ENCODE measurements at regions not wholly inside any gene's neighbourhood (a gene's known extent, or its start where the extent isn't known, plus 50 kb on each side); places are given as distances from the start of the nearest gene placed in this dataset.

DNA sequence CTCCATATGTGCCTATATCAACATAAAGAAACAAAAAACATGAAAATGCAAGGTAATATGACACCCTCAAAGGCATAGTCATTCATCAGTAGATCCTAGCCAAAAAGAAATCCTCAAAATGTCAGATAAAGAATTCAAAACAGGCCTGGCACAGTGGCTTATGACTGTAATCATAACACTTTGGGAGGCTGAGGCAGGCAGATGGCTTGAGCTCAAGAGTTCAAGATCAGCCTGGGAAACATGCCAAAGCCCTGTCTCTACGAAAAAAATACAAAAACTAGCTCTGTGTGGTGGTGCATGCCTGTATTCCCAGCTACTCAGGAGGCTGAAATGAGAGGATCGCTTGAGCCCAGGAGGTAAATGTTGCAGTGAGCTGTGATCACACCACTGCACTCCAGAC lies 284.6 kb upstream of the KLHL29 start:
- no peak overlapping the region for H3K4me3 ChIP-seq (ENCODE audit: low read length)
- no peak for DNase-seq (ENCODE audit: low read depth)
- TF ChIP-seq, protein P1, sequence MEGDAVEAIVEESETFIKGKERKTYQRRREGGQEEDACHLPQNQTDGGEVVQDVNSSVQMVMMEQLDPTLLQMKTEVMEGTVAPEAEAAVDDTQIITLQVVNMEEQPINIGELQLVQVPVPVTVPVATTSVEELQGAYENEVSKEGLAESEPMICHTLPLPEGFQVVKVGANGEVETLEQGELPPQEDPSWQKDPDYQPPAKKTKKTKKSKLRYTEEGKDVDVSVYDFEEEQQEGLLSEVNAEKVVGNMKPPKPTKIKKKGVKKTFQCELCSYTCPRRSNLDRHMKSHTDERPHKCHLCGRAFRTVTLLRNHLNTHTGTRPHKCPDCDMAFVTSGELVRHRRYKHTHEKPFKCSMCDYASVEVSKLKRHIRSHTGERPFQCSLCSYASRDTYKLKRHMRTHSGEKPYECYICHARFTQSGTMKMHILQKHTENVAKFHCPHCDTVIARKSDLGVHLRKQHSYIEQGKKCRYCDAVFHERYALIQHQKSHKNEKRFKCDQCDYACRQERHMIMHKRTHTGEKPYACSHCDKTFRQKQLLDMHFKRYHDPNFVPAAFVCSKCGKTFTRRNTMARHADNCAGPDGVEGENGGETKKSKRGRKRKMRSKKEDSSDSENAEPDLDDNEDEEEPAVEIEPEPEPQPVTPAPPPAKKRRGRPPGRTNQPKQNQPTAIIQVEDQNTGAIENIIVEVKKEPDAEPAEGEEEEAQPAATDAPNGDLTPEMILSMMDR (IDR thresholded peaks at IDR 0.05; ENCODE audit: insufficient read depth, low read depth, low read length, missing control alignments), result no peak

DNA sequence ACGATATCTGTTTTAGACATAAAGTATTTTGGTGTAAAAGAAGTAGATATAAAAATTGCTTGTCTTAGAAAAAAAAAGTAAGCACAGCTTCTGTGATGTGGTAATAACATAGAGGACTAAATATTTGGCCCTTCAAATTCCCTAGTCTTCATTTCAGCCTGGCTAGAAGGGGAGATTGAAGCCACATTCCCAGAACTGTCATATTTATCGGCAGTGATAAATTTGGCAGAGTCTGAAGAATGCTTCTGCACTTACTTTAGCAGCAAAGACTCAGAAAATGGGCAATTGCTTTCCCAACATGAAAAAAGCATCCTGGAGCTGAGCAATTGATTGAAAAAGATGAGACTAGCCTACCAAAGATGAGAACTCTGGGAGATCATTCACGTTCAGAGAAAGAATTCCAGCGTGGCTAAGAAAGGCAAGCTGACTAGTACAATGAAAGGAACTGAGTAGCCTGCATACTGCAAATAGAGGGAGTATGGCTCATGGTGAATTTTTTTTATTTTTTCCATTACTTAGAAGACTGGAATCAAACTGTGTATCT lies 278.7 kb upstream of the KLHL29 start:
- no peak overlapping the region for H3K4me3 ChIP-seq (ENCODE audit: low read length)
- TF ChIP-seq, protein P1 (IDR thresholded peaks at IDR 0.05; ENCODE audit: insufficient read depth, low read depth, low read length, missing control alignments), result no peak
- no peak for DNase-seq (ENCODE audit: low read depth)

DNA sequence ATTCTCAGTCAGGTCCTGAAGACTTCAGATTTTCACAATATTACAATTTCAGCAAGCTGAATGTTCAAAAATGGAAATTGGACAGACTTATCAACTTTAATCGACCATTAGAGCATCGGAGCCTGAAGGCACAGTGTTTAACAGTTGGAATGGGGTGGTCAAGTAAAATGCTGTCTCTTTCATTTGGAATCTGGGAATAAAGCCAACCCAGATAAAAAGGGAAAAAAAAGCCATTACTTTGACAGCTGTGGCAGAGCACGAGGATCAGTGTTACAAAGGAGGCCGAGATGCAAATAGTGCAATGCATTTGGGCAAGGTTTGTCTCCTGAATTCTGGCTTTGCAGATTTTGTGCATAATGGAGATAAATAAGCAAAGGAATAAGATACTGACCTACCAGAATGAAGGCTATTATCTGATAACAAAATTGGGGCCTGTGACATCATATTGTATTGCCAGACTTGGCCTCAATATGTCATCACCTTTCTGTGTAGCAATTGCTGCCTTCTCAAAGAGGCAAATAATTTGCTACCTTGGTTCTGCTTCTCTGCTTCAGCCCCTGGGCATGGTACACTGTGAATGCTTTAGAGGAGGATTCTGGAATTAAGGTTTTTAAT lies 277.5 kb upstream of the KLHL29 start:
- TF ChIP-seq, protein P1 (IDR thresholded peaks at IDR 0.05; ENCODE audit: insufficient read depth, low read depth, low read length, missing control alignments), result no peak
- DNase-seq (ENCODE audit: low read depth), result no peak
- H3K4me3 ChIP-seq (ENCODE audit: low read length), result no peak overlapping the region

DNA sequence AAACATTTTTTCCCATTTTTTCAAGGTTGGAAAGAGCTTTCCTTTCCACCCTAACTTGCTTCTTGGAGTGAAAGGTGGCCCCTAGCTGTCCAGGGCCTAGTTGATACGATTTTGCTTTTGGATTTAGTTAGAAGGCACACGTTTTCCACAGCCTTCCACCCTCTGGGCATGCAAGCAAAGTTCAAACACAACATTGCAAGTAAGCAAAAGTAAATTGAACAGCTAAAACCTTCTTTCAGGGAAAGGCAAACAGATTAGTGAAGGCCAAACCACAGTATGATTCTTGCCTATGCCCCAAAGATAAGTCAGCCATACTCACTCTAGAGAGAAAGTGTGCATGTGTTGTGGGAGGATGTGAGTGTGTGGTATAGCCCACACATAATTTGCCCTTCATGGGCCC lies 273.7 kb upstream of the KLHL29 start:
- no peak overlapping the region for H3K4me3 ChIP-seq (ENCODE audit: low read length)
- no peak for DNase-seq (ENCODE audit: low read depth)
- TF ChIP-seq, protein P1 (IDR thresholded peaks at IDR 0.05; ENCODE audit: insufficient read depth, low read depth, low read length, missing control alignments), result no peak

DNA sequence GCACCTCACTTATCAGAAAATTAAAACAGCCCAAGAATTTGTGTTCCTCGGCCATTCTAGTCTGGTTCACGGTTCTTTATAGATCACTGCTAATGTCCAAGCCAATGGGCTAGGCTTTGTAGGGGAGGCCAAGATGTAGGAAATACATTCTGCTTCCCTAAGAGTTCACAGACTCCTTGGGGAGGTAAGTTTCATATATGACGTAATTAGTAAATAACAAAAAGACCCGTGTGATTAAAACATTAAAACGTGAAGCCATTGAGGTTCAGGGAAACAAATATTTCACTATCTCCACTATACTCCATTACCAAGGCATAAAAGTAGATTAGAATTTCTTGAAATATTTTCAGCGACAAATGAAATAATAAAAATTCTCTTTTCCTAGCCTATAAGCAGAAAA lies 272.5 kb upstream of the KLHL29 start:
- TF ChIP-seq, protein P1 (IDR thresholded peaks at IDR 0.05; ENCODE audit: insufficient read depth, low read depth, low read length, missing control alignments), result no peak
- H3K4me3 ChIP-seq (ENCODE audit: low read length), result no peak overlapping the region
- DNase-seq (ENCODE audit: low read depth), result no peak

DNA sequence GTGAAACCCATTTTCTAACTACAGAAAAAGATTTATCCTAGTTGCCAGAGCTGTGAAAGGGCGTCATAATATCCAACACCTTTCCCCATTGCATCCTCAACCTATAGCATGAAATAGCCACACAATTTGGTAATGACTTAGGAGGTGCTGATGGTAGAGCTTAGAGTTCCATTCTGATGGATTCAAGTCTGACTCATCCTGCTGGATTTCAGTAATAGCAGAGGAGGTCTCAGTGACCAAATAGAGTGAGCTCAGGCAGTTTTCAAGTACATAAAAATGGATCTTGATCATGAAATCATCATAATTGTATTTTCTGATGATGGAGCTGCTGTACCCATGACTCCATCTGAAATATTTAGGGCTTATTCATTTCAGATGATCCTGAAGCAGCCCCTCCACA lies 270.7 kb upstream of the KLHL29 start:
- TF ChIP-seq, protein P1 (IDR thresholded peaks at IDR 0.05; ENCODE audit: insufficient read depth, low read depth, low read length, missing control alignments), result no peak
- no peak overlapping the region for H3K4me3 ChIP-seq (ENCODE audit: low read length)
- no peak for DNase-seq (ENCODE audit: low read depth)

DNA sequence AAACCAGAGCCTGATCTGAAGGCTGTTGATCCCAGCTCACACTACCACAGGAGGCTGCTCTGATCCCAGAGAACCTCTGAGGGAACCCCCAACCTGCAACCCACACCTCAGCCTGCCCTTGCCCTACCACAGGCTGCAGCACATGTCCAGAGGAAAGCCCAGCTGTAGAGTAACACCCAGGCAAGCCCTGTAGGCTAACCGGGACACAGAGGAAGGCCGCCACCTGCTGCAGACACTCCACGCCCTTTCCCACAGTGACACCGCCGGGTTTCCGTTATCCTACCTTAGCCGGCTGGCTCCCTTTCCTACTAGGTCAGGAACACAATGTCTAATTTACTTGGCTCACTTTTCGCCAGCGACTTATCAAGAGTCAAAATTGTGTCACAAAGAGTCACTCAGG lies 266.7 kb upstream of the KLHL29 start:
- no peak for DNase-seq (ENCODE audit: low read depth)
- TF ChIP-seq, protein P1 (IDR thresholded peaks at IDR 0.05; ENCODE audit: insufficient read depth, low read depth, low read length, missing control alignments), result no peak
- no peak overlapping the region for H3K4me3 ChIP-seq (ENCODE audit: low read length)

All from epithelial cell of esophagus (primary cell).